Lower leg skin (tissue), 4 donors: ENCODE measurements at regions not wholly inside any gene's neighbourhood (a gene's known extent, or its start where the extent isn't known, plus 50 kb on each side); places are given as distances from the start of the nearest gene placed in this dataset.
A peak's percentile ranks its signal among the peaks of the same experiment; 100 is the strongest.
"Not testable (repeated sequence)": the region's sequence is repeated elsewhere in the genome, so short reads cannot be mapped to it uniquely, and the experiment has no call there.

ENCODE experiments used
- DNase-seq, 2 donors: peaks; one replicate each; pipeline ENCODE4 v3.0.0-alpha.2; 2019; ENCODE audit warnings: low spot score in 2 of 2
- H3K4me3 ChIP-seq: fragments of 200-600 bp; sonication (generic); 2 replicates; pipeline ENCODE4 v1.5.1; 2017; ENCODE audit warnings: mild to moderate bottlenecking, low read depth; ENCODE audit not compliant: poor library complexity, severe bottlenecking
- POLR2A ChIP-seq, 2 donors: fragments of 450-650 bp; IDR thresholded peaks; one replicate each; pipeline ENCODE4 v1.6.1; 2016 to 2017; ENCODE audit warnings: antibody characterized with exemption in 2 of 2, mild to moderate bottlenecking in 1 of 2, moderate library complexity in 1 of 2
- WGBS, 2 donors: methylation state at CpG; one replicate each; pipeline ENCODE4 v1.1.5; 2018; 5-methylcytosine and 5-hydroxymethylcytosine counted together
- intact Hi-C: fragments of 100-400 bp; cut with DNase I; formaldehyde crosslinking; loops from one replicate; pipeline ENCODE4 v1.15.0; 2023; ENCODE audit warnings: low total_unique reads
- TF ChIP-seq, protein P1 (sequence below), 3 donors: fragments of 450-650 bp; IDR thresholded peaks; one replicate each; pipeline ENCODE4 v1.5.1; 2016; ENCODE audit warnings: antibody characterized with exemption in 3 of 3, mild to moderate bottlenecking in 3 of 3, moderate library complexity in 2 of 3

DNA sequence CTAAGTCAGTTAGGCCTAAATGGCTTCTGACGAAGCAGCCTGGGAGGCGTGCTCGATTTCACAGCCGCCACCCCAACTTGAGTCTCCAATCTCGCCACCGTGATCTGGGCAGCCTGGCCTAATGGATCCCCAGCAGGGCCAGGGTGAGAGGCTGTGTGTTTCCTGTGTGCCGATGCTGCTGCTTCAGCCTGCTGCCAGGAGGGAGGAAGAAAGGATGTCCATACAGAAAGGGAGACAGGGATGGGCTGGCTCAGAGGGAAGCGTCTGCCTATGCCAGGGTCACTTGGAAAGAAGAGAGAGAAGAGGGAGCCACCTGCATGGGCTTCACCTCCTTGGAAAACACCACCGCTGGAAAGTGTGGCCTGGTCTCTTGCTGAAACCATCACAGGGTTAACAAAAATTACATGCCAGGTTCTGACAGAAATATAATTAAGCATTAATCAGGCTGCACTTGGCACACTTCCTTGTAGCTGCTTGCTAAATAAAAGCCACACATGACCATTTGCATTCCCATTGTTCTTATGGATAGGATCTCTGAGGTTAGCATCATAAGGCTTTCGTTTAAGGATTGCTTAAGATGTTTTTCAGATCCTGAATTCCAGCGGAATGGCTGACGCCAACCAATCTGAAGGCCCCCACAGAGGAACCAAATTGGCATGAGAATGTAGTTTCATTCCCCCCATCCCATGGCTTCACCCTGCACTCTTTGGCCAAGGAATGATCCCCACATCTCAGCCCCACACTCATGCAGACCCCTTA is 108.8 kb upstream of the SLC1A4 start:
- WGBS, 2 donors = 80 to 83% methylated on average over 12 of the region's 12 CpGs
- DNase-seq = peak in 1 of 2 donors; percentile 57
- intact Hi-C loops = no loop called here
- H3K4me3 ChIP-seq = no peak overlapping the region
- TF ChIP-seq, protein P1, sequence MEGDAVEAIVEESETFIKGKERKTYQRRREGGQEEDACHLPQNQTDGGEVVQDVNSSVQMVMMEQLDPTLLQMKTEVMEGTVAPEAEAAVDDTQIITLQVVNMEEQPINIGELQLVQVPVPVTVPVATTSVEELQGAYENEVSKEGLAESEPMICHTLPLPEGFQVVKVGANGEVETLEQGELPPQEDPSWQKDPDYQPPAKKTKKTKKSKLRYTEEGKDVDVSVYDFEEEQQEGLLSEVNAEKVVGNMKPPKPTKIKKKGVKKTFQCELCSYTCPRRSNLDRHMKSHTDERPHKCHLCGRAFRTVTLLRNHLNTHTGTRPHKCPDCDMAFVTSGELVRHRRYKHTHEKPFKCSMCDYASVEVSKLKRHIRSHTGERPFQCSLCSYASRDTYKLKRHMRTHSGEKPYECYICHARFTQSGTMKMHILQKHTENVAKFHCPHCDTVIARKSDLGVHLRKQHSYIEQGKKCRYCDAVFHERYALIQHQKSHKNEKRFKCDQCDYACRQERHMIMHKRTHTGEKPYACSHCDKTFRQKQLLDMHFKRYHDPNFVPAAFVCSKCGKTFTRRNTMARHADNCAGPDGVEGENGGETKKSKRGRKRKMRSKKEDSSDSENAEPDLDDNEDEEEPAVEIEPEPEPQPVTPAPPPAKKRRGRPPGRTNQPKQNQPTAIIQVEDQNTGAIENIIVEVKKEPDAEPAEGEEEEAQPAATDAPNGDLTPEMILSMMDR (IDR thresholded peaks at IDR 0.05) = no peak
- TF ChIP-seq POLR2A (IDR thresholded peaks at IDR 0.05) = no peak

DNA sequence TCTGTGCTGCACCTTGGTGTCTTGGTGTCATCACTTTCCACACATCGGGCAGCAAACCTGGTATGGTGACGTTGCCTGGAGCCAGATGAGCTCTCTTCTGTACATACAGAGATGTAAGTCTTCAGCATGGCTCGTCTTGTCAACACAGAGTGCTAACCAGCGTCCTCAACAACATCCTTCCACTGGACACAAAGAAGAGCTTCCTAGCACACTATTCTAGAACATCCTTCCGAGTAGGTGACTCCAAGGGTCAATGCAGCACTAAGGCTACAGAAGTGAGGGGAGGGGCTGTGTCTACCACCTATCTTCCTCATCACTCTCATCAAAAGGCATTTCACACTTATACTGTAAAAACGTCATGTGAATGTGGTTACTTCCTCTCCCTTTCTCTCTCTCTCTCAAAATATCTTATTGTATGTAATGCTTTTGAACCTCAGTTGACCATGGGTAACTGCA is 108.1 kb upstream of the SLC1A4 start:
- 88% methylated on average over 6 of the region's 6 CpGs for WGBS, 2 donors
- no peak overlapping the region for H3K4me3 ChIP-seq
- no peak for TF ChIP-seq POLR2A (IDR thresholded peaks at IDR 0.05)
- TF ChIP-seq, protein P1 (IDR thresholded peaks at IDR 0.05) = no peak
- intact Hi-C loops = no loop called here
- peak in 1 of 2 donors; percentile 52 for DNase-seq

DNA sequence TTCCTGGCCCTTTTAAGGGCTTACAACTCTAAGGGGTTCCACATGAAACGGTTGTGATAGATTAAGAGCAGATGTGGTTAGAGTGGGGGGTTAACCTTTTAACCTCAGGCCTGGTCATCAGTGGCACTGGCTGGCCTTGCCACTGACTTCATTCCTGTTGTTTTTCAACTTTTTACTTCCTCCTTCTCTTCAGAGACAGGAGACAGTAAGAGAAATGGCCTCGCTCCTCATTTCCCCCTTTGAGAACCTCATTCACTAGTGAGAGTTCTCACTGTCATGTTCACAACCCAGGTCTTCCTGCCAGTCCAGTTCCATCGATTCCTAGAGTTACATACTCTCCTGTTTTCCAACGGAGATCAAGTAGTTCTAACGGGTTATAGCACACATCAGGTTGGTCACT is 101.6 kb upstream of the SLC1A4 start:
- intact Hi-C loops = no loop called here
- no peak for TF ChIP-seq POLR2A (IDR thresholded peaks at IDR 0.05)
- TF ChIP-seq, protein P1 (IDR thresholded peaks at IDR 0.05) = no peak
- no peak overlapping the region for H3K4me3 ChIP-seq
- WGBS, 2 donors = 89 to 92% methylated on average over 5 of the region's 5 CpGs
- DNase-seq = no peak

DNA sequence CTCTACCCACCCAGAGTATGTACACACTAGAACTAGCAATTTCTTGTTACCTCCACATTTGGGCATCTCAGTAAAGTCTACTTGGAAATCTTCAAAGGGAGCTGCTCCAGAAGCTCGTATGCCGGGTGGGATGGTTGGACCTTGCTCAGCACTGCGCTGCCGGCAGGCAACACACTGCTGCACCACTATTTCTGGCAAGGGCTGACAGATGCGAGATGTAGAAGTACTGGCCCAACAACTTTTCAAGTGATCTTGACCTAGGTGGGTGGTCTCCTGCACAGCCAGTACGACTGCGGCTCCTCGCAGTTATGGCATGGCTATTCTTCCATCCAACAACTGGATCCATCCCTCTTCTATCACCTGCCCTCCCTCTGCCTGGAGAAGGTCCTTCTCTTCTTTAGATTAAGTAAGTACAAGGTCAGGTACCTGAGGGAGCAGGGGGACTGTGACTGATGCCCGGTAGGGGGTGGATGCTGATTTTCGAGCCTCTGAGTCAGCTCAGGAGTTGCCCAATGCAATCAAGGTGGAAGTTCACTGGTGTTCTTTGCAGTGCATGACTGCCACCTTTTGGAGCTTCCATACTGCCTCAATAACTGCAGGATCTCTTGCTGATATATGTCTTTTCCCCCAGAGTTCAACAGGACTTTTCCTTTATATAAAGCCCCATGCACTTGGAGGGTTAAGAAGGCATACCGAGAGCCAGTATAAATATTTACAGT is 100.4 kb upstream of the SLC1A4 start:
- no peak for TF ChIP-seq POLR2A (IDR thresholded peaks at IDR 0.05)
- TF ChIP-seq, protein P1 (IDR thresholded peaks at IDR 0.05) = no peak
- intact Hi-C loops = no loop called here
- no peak overlapping the region for H3K4me3 ChIP-seq
- DNase-seq = peak in 1 of 2 donors; percentile 70
- WGBS, 2 donors = 66 to 67% methylated on average over 11 of the region's 11 CpGs

DNA sequence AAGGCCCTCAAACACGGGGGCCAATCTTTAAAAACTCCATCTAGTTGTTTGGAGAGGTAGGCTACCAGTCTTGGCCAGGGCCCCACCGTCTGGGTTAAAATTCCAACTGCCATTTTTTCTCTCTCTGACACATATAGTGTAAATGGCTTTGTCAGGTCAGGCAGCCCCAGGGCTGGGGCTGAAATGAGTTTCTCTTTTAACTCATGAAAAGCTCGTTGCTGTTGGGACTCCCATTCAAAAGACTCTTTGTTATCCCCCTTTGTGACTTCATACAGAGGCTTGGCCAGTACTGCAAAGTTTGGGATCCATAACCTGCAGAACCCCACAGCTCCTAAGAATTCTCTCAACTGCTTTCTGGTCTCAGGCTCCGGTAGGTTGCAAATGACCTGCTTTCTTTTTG is 99.4 kb upstream of the SLC1A4 start:
- TF ChIP-seq, protein P1 (IDR thresholded peaks at IDR 0.05) = no peak
- TF ChIP-seq POLR2A (IDR thresholded peaks at IDR 0.05) = no peak
- H3K4me3 ChIP-seq = no peak overlapping the region
- DNase-seq = peak in 1 of 2 donors; percentile 74
- intact Hi-C loops = loop anchor here (5.0 kb wide), 1 partner anchor 473 kb away; no protein-coding TSS in a partner anchor
- WGBS, 2 donors = 77 to 87% methylated on average over 4 of the region's 4 CpGs

DNA sequence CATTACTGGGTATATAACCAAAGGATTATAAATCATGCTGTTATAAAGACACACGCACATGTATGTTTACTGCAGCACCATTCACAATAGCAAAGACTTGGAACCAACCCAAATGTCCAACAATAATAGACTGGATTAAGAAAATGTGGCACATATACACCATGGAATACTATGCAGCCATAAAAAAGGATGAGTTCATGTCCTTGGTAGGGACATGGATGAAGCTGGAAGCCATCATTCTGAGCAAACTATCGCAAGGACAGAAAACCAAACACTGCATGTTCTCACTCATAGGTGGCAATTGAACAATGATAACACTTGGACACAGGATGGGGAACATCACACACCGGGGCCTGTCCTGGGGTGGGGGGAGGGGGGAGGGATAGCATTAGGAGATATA is 92.6 kb upstream of the SLC1A4 start:
- intact Hi-C loops, H3K4me3 ChIP-seq: not testable (repeated sequence)
- DNase-seq = peak in 1 of 2 donors; percentile 17
- 79 to 96% methylated on average over 2 to 3 of the region's 3 CpGs for WGBS, 2 donors
